ENCODE measurements at regions not wholly inside any gene's neighbourhood (a gene's known extent, or its start where the extent isn't known, plus 50 kb on each side); places are given as distances from the start of the nearest gene placed in this dataset.

DNA sequence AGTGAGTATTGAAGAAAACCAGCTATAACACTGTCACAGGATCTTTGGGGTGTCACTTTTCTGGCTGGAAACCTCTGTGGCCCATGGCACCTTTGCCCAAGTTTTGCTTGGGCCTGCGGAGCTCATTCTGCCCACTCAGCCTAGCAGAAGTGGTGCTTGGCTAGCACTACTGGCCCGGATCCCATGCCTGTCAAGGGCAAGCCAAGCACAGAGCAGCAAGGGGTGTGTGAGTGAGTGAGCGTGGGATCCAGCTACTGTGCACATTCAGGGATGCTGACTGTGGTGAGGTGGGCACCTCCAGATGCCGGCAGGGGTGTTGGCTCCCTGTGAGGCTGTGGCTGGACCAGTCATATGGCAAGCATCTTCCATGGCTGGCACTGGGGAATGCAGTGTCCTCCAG lies 55.4 kb upstream of the RASGEF1B start:
- BruUV-seq (replicated peaks), result no TSS peak
- WGBS (ENCODE audit: insufficient coverage, insufficient replicate concordance, low lambda C conversion rate, missing lambda C conversion rate), result 36% methylated on average over 4 of the region's 4 CpGs
- Histone ChIP-seq H3K36me3 (ENCODE audit: control insufficient read depth in 2 of 2, insufficient read depth in 2 of 2, low read length in 1 of 2) (no peaks in the 10 kb centered on the region), H3K79me2 (ENCODE audit: control insufficient read depth, insufficient read depth, low read length) (no peaks in the 10 kb centered on the region), H3K9ac (ENCODE audit: control insufficient read depth, insufficient read depth, low read length) (no peak overlapping the region), H3K27me3 (replicated peaks in 1 of 2; ENCODE audit: control insufficient read depth in 2 of 2, insufficient read depth in 2 of 2, low read length in 1 of 2) (no peaks in the 10 kb centered on the region; a peak in 1 of 4 replicates), H2AFZ (ENCODE audit: control insufficient read depth, low read depth, low read length) (no peak overlapping the region), H3K9me3 (replicated peaks; ENCODE audit: control insufficient read depth, insufficient read depth, low read length) (peaks cover 4% of the 10 kb centered on the region; the same call in 2 of the 3 replicates), H3K4me1 (ENCODE audit: control insufficient read depth, insufficient read depth, low read length) (no peaks in the 10 kb centered on the region), H3K4me2 (ENCODE audit: control insufficient read depth, insufficient read depth) (no peak overlapping the region), H3K4me3 (no peak overlapping the region), H3K27ac (ENCODE audit: control insufficient read depth, insufficient read depth) (no peak overlapping the region), H4K20me1 (ENCODE audit: control insufficient read depth, insufficient read depth) (no peaks in the 10 kb centered on the region)
- intact Hi-C loops (cut with micrococcal nuclease; ENCODE audit: unreplicated experiment) (no loop called here), in situ Hi-C loops (cut with MboI) (no loop called here)
- ATAC-seq (no peak), DNase-seq (ENCODE audit: low read depth, low spot score) (no peak), FAIRE-seq (no peak)
- SMC1A ChIA-PET (ENCODE audit: uncharacterized antibody, unreplicated experiment), result no interaction called here
- TF ChIP-seq MTA2 (IDR thresholded peaks at IDR 0.05; ENCODE audit: low read depth), result no peak
- TF ChIP-seq SIX5 (IDR thresholded peaks at IDR 0.05; ENCODE audit: low read depth, low read length, severe bottlenecking), result no peak
- TF ChIP-seq CHD4 (IDR thresholded peaks at IDR 0.05), result no peak
- POLR2A ChIA-PET, result no interaction called here
- CTCF ChIA-PET, result no interaction called here
- RAD21 ChIA-PET (ENCODE audit: unreplicated experiment), result no interaction called here

DNA sequence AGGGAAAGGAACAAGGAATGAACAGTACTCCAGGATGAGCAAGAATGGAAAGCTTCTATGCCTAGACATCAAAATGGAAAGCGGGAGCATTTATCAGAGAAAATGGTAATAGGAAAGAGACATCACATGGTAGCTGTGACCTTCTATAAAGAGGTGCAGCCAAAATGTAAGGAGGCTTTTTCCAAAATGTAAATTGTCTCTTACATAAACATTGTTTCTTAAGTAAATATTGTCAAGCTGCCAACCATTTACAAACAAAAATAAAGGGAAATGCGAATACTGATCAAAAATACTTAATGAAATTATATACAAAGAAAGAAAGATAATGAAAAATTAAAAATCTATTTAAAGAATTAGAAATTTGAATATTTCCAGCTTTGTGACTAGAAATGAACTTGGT lies 55.0 kb upstream of the RASGEF1B start:
- in situ Hi-C loops (cut with MboI) (no loop called here), intact Hi-C loops (cut with micrococcal nuclease; ENCODE audit: unreplicated experiment) (no loop called here)
- Histone ChIP-seq H4K20me1 (ENCODE audit: control insufficient read depth, insufficient read depth) (no peaks in the 10 kb centered on the region), H2AFZ (ENCODE audit: control insufficient read depth, low read depth, low read length) (no peak overlapping the region), H3K27me3 (replicated peaks in 1 of 2; ENCODE audit: control insufficient read depth in 2 of 2, insufficient read depth in 2 of 2, low read length in 1 of 2) (no peaks in the 10 kb centered on the region; a peak in 1 of 4 replicates), H3K9me3 (replicated peaks; ENCODE audit: control insufficient read depth, insufficient read depth, low read length) (peaks cover 4% of the 10 kb centered on the region; the same call in 2 of the 3 replicates), H3K36me3 (ENCODE audit: control insufficient read depth in 2 of 2, insufficient read depth in 2 of 2, low read length in 1 of 2) (no peaks in the 10 kb centered on the region), H3K4me1 (ENCODE audit: control insufficient read depth, insufficient read depth, low read length) (no peaks in the 10 kb centered on the region), H3K9ac (ENCODE audit: control insufficient read depth, insufficient read depth, low read length) (no peak overlapping the region), H3K4me2 (ENCODE audit: control insufficient read depth, insufficient read depth) (no peak overlapping the region), H3K4me3 (no peak overlapping the region), H3K27ac (ENCODE audit: control insufficient read depth, insufficient read depth) (no peak overlapping the region), H3K79me2 (ENCODE audit: control insufficient read depth, insufficient read depth, low read length) (no peaks in the 10 kb centered on the region)
- 26% methylated on average over 2 of the region's 2 CpGs for WGBS (ENCODE audit: insufficient coverage, insufficient replicate concordance, low lambda C conversion rate, missing lambda C conversion rate)
- FAIRE-seq, result no peak
- SMC1A ChIA-PET (ENCODE audit: uncharacterized antibody, unreplicated experiment), result interaction anchor here (1.1 kb wide), 1 partner anchor 11 kb away, joined by 3 read pairs; no protein-coding TSS in a partner anchor
- BruUV-seq (replicated peaks), result no TSS peak
- CTCF ChIA-PET, result no interaction called here
- no peak for DNase-seq (ENCODE audit: low read depth, low spot score)
- TF ChIP-seq, protein P1, sequence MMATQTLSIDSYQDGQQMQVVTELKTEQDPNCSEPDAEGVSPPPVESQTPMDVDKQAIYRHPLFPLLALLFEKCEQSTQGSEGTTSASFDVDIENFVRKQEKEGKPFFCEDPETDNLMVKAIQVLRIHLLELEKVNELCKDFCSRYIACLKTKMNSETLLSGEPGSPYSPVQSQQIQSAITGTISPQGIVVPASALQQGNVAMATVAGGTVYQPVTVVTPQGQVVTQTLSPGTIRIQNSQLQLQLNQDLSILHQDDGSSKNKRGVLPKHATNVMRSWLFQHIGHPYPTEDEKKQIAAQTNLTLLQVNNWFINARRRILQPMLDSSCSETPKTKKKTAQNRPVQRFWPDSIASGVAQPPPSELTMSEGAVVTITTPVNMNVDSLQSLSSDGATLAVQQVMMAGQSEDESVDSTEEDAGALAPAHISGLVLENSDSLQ (IDR thresholded peaks at IDR 0.05), result no peak
- TF ChIP-seq RAD21 (IDR thresholded peaks at IDR 0.05; ENCODE audit: insufficient read depth, low read depth, low read length), result no peak
- no peak for TF ChIP-seq ZBED1 (IDR thresholded peaks at IDR 0.05; ENCODE audit: borderline replicate concordance)
- POLR2A ChIA-PET, result no interaction called here
- RAD21 ChIA-PET (ENCODE audit: unreplicated experiment), result no interaction called here
- ATAC-seq, result no peak

Measured in GM12878 (cell line).